GM13977 (cell line): ENCODE measurements at regions not wholly inside any gene's neighbourhood (a gene's known extent, or its start where the extent isn't known, plus 50 kb on each side); places are given as distances from the start of the nearest gene placed in this dataset.

Experiments used
- DNase-seq: peaks from one replicate; pipeline ENCODE4 v3.0.0; 2012; ENCODE audit warnings: low spot score
- CTCF ChIP-seq: IDR thresholded peaks from 2 replicates; pipeline ENCODE4 v1.5.1; 2012; ENCODE audit warnings: mild to moderate bottlenecking, control low read depth; ENCODE audit not compliant: insufficient read depth; ENCODE audit errors: extremely low read depth, missing control alignments
- in situ Hi-C: fragments of 300-500 bp; cut with MboI; formaldehyde crosslinking; loops from one replicate; pipeline ENCODE4 v1.12.0; 2022; ENCODE audit warnings: low sequenced_read_pairs, low pct_unique_long_range_greater_than_20kb, mixed read lengths, inconsistent platforms; ENCODE audit not compliant: unreplicated experiment

- no peak for TF ChIP-seq CTCF
- DNase-seq = no peak
- in situ Hi-C loops = no loop called here
These were observed 207.5 kb downstream of the MATN1 start for GRCh38 chr1:30515755-30516484.

GRCh38 chr1:30514945-30515344, 208.4 kb downstream of the MATN1 start:
- in situ Hi-C loops = no loop called here
- no peak for TF ChIP-seq CTCF
- no peak for DNase-seq

GRCh38 chr1:30514137-30514654, 209.2 kb downstream of the MATN1 start:
- TF ChIP-seq CTCF = no peak
- in situ Hi-C loops = no loop called here
- DNase-seq = no peak

GRCh38 chr1:30513396-30514136, 209.8 kb downstream of the MATN1 start:
- TF ChIP-seq CTCF = no peak
- in situ Hi-C loops = no loop called here
- no peak for DNase-seq

- no peak for TF ChIP-seq CTCF
- no peak for DNase-seq
- in situ Hi-C loops = no loop called here
These were observed 210.5 kb downstream of the MATN1 start for GRCh38 chr1:30512914-30513265.

GRCh38 chr1:30511991-30512913, 211.1 kb downstream of the MATN1 start:
- TF ChIP-seq CTCF = no peak
- DNase-seq = no peak
- in situ Hi-C loops = no loop called here
